WERI-Rb-1 (cell line): ENCODE measurements at regions not wholly inside any gene's neighbourhood (a gene's known extent, or its start where the extent isn't known, plus 50 kb on each side); places are given as distances from the start of the nearest gene placed in this dataset.
"Not testable (repeated sequence)": the region's sequence is repeated elsewhere in the genome, so short reads cannot be mapped to it uniquely, and the experiment has no call there.

Experiments
- DNase-seq: peaks from one replicate; pipeline ENCODE4 v3.0.0-alpha.2; 2020
- H3K27ac ChIP-seq: fragments of 250-450 bp; sonication (Bioruptor Pico); 2 replicates; pipeline ENCODE4 v1.5.1; 2020; ENCODE audit warnings: mild to moderate bottlenecking, moderate library complexity
- H3K27me3 ChIP-seq: fragments of 250-450 bp; sonication (Bioruptor Pico); 2 replicates; pipeline ENCODE4 v1.5.1; 2021; ENCODE audit warnings: mild to moderate bottlenecking, low read depth, moderate library complexity; ENCODE audit not compliant: insufficient read depth, severe bottlenecking
- H3K36me3 ChIP-seq: fragments of 250-450 bp; sonication (Bioruptor Pico); 2 replicates; pipeline ENCODE4 v1.5.1; 2020; ENCODE audit warnings: mild to moderate bottlenecking, moderate library complexity
- H3K4me3 ChIP-seq: 2 replicates; pipeline ENCODE4 v1.5.1; 2011; ENCODE audit warnings: low read depth, mild to moderate bottlenecking, control low read depth, low read length
- H3K9me3 ChIP-seq: fragments of 250-450 bp; sonication (Bioruptor Pico); 2 replicates; pipeline ENCODE4 v1.5.1; 2021; ENCODE audit warnings: mild to moderate bottlenecking, moderate library complexity; ENCODE audit not compliant: severe bottlenecking
- TF ChIP-seq, protein P1 (sequence below): IDR thresholded peaks from 2 replicates; pipeline ENCODE4 v1.5.1; 2011; ENCODE audit warnings: low read depth, mild to moderate bottlenecking, control low read depth, inconsistent platforms, low read length

DNA sequence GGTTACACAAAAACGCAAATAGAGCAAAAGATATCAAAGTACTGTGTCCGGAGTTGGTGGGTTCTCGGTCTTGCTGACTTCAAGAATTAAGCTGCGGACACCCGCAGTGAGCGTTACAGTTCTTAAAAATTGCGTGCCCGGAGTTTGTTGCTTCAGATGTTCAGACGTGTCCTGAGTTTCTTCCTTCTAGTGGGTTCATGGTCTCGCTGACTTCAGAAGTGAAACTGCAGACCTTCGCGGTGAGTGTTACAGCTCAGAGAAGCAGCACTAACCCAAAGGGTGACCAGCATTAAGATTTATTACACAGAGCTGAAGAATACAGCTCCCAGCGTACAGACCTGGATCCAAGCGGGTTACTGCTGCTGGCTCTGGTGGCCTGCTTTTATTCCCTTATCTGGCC, 125.7 kb upstream of the TWIST2 start:
- no peak for DNase-seq
- TF ChIP-seq, protein P1, sequence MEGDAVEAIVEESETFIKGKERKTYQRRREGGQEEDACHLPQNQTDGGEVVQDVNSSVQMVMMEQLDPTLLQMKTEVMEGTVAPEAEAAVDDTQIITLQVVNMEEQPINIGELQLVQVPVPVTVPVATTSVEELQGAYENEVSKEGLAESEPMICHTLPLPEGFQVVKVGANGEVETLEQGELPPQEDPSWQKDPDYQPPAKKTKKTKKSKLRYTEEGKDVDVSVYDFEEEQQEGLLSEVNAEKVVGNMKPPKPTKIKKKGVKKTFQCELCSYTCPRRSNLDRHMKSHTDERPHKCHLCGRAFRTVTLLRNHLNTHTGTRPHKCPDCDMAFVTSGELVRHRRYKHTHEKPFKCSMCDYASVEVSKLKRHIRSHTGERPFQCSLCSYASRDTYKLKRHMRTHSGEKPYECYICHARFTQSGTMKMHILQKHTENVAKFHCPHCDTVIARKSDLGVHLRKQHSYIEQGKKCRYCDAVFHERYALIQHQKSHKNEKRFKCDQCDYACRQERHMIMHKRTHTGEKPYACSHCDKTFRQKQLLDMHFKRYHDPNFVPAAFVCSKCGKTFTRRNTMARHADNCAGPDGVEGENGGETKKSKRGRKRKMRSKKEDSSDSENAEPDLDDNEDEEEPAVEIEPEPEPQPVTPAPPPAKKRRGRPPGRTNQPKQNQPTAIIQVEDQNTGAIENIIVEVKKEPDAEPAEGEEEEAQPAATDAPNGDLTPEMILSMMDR = no peak
- Histone ChIP-seq H3K9me3 (peaks cover 7% of the 10 kb centered on the region), H3K4me3 (no peak overlapping the region), H3K27me3 (peaks cover 76% of the 10 kb centered on the region), H3K36me3 (no peaks in the 10 kb centered on the region), H3K27ac (no peak overlapping the region)

GRCh38 chr2:238722883-238723282, 125.0 kb upstream of the TWIST2 start:
- Histone ChIP-seq H3K27ac (no peak overlapping the region), H3K9me3 (peaks cover 7% of the 10 kb centered on the region), H3K36me3 (no peaks in the 10 kb centered on the region), H3K4me3 (no peak overlapping the region), H3K27me3 (peaks cover 82% of the 10 kb centered on the region)
- TF ChIP-seq, protein P1 = no peak
- no peak for DNase-seq

GRCh38 chr2:238723740-238724320, 124.1 kb upstream of the TWIST2 start:
- H3K27ac ChIP-seq, H3K9me3 ChIP-seq, H3K36me3 ChIP-seq, H3K4me3 ChIP-seq, DNase-seq: not testable (repeated sequence)
- H3K27me3 ChIP-seq = peaks cover 88% of the 10 kb centered on the region

GRCh38 chr2:238724728-238725127, 123.2 kb upstream of the TWIST2 start:
- H3K4me3 ChIP-seq = no peak overlapping the region
- H3K27me3 ChIP-seq = peaks cover 88% of the 10 kb centered on the region
- DNase-seq = no peak
- H3K36me3 ChIP-seq = no peaks in the 10 kb centered on the region
- no peak overlapping the region for H3K27ac ChIP-seq
- TF ChIP-seq, protein P1 = no peak
- H3K9me3 ChIP-seq = peaks cover 7% of the 10 kb centered on the region

DNA sequence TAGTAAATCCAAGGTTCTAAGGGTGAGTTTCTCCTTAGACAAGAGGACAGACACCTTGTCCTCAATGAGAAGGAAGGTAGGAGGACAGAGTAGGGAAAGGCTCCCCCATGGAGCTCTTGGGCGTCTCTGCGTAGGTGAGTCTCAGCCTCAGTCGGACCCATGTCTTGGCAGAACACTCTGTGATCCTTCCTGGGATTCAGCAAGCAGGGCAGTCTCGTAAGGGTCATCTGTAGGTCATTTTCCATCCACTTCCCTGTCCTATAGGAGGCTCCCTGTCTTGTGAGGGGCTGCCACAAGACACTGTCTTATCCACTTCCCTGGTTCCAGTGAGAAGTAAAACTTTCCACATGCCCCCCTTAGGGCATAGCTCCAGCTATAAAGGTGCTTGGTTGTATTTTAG, 122.6 kb upstream of the TWIST2 start:
- DNase-seq = no peak
- TF ChIP-seq, protein P1 = no peak
- peaks cover 88% of the 10 kb centered on the region for H3K27me3 ChIP-seq
- H3K36me3 ChIP-seq = no peaks in the 10 kb centered on the region
- no peak overlapping the region for H3K4me3 ChIP-seq
- H3K9me3 ChIP-seq = peaks cover 7% of the 10 kb centered on the region
- H3K27ac ChIP-seq = no peak overlapping the region

- TF ChIP-seq, protein P1 = no peak
- Histone ChIP-seq H3K27ac (no peak overlapping the region), H3K9me3 (peaks cover 7% of the 10 kb centered on the region), H3K36me3 (no peaks in the 10 kb centered on the region), H3K4me3 (no peak overlapping the region), H3K27me3 (peaks cover 83% of the 10 kb centered on the region)
- DNase-seq = no peak
Measured at GRCh38 chr2:238726670-238727584, 121.0 kb upstream of the TWIST2 start.
